Caco-2 (cell line): ENCODE measurements at regions not wholly inside any gene's neighbourhood (a gene's known extent, or its start where the extent isn't known, plus 50 kb on each side); places are given as distances from the start of the nearest gene placed in this dataset.

Source experiments
- BruUV-seq: library from RNA; stranded (reverse); fragments of 400-500 nt; replicated peaks from 2 replicates; lab custom pipeline; 2021; lab: Mats Ljungman, UMichigan
- CTCF ChIA-PET: fragments of 300-600 bp; sonication (Branson Sonifier 250); formaldehyde crosslinking; loops from one replicate; lab custom pipeline; 2022; ENCODE audit warnings: antibody characterized with exemption; lab: Charles Lee
- POLR2A ChIA-PET: fragments of 300-600 bp; sonication (Branson Sonifier 250); formaldehyde crosslinking; loops from one replicate; lab custom pipeline; 2022; ENCODE audit warnings: antibody characterized with exemption; lab: Charles Lee
- DNase-seq, 2 experiments: peaks; one replicate each; pipeline versions ENCODE4 v3.0.0 to v3.0.0-alpha.2; 2020 to 2022
- H3K27me3 ChIP-seq: replicated peaks from 2 replicates; pipeline ENCODE4 v1.6.0; 2011; ENCODE audit warnings: low read length; ENCODE audit not compliant: control insufficient read depth, insufficient read depth
- H3K36me3 ChIP-seq: 2 replicates; pipeline ENCODE4 v1.5.1; 2011; ENCODE audit warnings: low read length; ENCODE audit not compliant: control insufficient read depth, insufficient read depth
- H3K4me1 ChIP-seq: fragments of 250-450 bp; sonication (Bioruptor Pico); 2 replicates; pipeline ENCODE4 v1.5.1; 2020; ENCODE audit warnings: mild to moderate bottlenecking
- H3K4me3 ChIP-seq: 2 replicates; pipeline ENCODE4 v1.5.1; 2011; ENCODE audit warnings: low read depth, mild to moderate bottlenecking, control low read depth, low read length
- H3K9me3 ChIP-seq: fragments of 250-450 bp; sonication (Bioruptor Pico); 2 replicates; pipeline ENCODE4 v1.5.1; 2020; ENCODE audit warnings: mild to moderate bottlenecking, moderate library complexity
- H3K27ac Mint-ChIP-seq: one replicate; pipeline ENCODE4 v1.8.0; 2022; ENCODE audit warnings: mixed read lengths; ENCODE audit not compliant: unreplicated experiment
- H3K27me3 Mint-ChIP-seq: one replicate; pipeline ENCODE4 v1.8.0; 2022; ENCODE audit warnings: mixed read lengths; ENCODE audit not compliant: insufficient read depth, unreplicated experiment
- H3K36me3 Mint-ChIP-seq: one replicate; pipeline ENCODE4 v1.8.0; 2022; ENCODE audit warnings: mild to moderate bottlenecking, mixed read lengths; ENCODE audit not compliant: insufficient read depth, unreplicated experiment
- H3K4me1 Mint-ChIP-seq: one replicate; pipeline ENCODE4 v1.8.0; 2022; ENCODE audit warnings: low read depth, mixed read lengths; ENCODE audit not compliant: unreplicated experiment
- H3K4me3 Mint-ChIP-seq: one replicate; pipeline ENCODE4 v1.8.0; 2022; ENCODE audit warnings: mild to moderate bottlenecking, moderate library complexity, mixed read lengths; ENCODE audit not compliant: unreplicated experiment
- H3K9me3 Mint-ChIP-seq: one replicate; pipeline ENCODE4 v1.8.0; 2022; ENCODE audit warnings: mixed read lengths; ENCODE audit not compliant: unreplicated experiment
- intact Hi-C: fragments of 100-400 bp; cut with micrococcal nuclease; formaldehyde crosslinking; loops from one replicate; pipeline ENCODE4 v1.10.0; 2022; ENCODE audit not compliant: unreplicated experiment
- TF ChIP-seq, protein P1 (sequence below), 2 experiments: fragments of 200-600 bp in 1 of 2; IDR thresholded peaks; 1 replicate in 1 of 2; 2 replicates in 1 of 2; pipeline versions ENCODE4 v1.5.1 to v1.8.0; 2011 to 2022; ENCODE audit warnings: antibody characterized with exemption in 1 of 2, control low read depth in 1 of 2, inconsistent platforms in 1 of 2, low read depth in 1 of 2, low read length in 1 of 2, mild to moderate bottlenecking in 1 of 2, moderate library complexity in 1 of 2; ENCODE audit not compliant: insufficient read depth in 1 of 2, severe bottlenecking in 1 of 2, unreplicated experiment in 1 of 2

DNA sequence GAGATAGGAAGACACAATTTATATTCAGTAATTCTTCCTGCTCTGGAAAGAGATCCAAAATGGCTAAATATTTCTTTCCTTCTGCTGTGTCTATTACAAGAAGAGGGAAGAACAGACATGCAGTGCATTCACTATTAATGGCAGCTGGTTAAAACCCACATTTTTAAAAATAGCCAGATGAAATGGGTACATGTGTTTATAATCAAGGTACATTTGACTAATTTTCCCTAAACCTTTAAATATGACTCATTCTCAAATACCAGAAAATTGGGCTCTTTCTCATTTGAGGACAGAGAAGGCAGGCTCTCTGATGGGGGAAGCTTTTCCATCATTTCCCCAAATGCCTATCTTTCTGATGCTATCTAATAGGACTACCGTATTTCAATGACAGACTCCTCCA, 215.7 kb upstream of the HABP2 start:
- intact Hi-C loops: no loop called here
- no peak for DNase-seq
- H3K9me3 ChIP-seq: 0 out of 2 replicates have a peak, but pooled peaks cover 5% of the 10 kb centered on the region
- no peaks in the 10 kb centered on the region for H3K36me3 ChIP-seq
- no peak overlapping the region for H3K4me3 Mint-ChIP-seq
- TF ChIP-seq, protein P1, sequence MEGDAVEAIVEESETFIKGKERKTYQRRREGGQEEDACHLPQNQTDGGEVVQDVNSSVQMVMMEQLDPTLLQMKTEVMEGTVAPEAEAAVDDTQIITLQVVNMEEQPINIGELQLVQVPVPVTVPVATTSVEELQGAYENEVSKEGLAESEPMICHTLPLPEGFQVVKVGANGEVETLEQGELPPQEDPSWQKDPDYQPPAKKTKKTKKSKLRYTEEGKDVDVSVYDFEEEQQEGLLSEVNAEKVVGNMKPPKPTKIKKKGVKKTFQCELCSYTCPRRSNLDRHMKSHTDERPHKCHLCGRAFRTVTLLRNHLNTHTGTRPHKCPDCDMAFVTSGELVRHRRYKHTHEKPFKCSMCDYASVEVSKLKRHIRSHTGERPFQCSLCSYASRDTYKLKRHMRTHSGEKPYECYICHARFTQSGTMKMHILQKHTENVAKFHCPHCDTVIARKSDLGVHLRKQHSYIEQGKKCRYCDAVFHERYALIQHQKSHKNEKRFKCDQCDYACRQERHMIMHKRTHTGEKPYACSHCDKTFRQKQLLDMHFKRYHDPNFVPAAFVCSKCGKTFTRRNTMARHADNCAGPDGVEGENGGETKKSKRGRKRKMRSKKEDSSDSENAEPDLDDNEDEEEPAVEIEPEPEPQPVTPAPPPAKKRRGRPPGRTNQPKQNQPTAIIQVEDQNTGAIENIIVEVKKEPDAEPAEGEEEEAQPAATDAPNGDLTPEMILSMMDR (IDR thresholded peaks at IDR 0.05; ENCODE audit: insufficient read depth in 1 of 2, low read depth in 1 of 2, low read length in 1 of 2, severe bottlenecking in 1 of 2, unreplicated experiment in 1 of 2): no peak
- ChIA-PET CTCF (no interaction called here), POLR2A (no interaction called here)
- H3K27me3 ChIP-seq: no peaks in the 10 kb centered on the region
- H3K36me3 Mint-ChIP-seq: no peaks in the 10 kb centered on the region
- H3K4me1 Mint-ChIP-seq: no peaks in the 10 kb centered on the region
- H3K9me3 Mint-ChIP-seq: peaks cover 14% of the 10 kb centered on the region
- H3K4me3 ChIP-seq: no peak overlapping the region
- H3K4me1 ChIP-seq: no peaks in the 10 kb centered on the region
- H3K27me3 Mint-ChIP-seq: peaks cover 12% of the 10 kb centered on the region
- no TSS peak for BruUV-seq
- no peak overlapping the region for H3K27ac Mint-ChIP-seq

DNA sequence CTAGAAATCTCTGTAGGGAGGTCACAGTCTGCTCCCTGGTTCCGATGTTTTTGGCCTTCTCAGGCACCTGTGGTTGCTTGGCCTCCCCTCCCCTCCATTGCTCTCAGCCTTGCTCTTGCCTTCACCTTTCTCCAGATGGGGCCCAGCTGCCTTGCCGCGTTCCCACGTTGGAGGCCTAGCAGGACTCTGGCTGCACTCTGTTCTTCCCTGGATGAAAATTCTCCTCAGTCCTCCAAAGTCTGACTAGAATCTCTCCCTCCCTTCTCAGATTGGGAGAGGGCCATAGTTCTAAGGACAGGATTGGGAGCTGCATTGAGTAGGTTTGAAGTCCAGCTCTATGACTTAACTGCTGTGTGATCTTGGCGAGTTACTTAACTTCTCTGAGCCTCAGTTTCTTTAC, 213.7 kb upstream of the HABP2 start:
- TF ChIP-seq, protein P1 (IDR thresholded peaks at IDR 0.05; ENCODE audit: insufficient read depth in 1 of 2, low read depth in 1 of 2, low read length in 1 of 2, severe bottlenecking in 1 of 2, unreplicated experiment in 1 of 2): no peak
- DNase-seq: no peak
- Histone ChIP-seq H3K27me3 (no peaks in the 10 kb centered on the region), H3K4me3 (no peak overlapping the region), H3K9me3 (no peaks in the 10 kb centered on the region), H3K4me1 (no peaks in the 10 kb centered on the region), H3K36me3 (no peaks in the 10 kb centered on the region)
- no peaks in the 10 kb centered on the region for H3K4me1 Mint-ChIP-seq
- no TSS peak for BruUV-seq
- intact Hi-C loops: no loop called here
- POLR2A ChIA-PET: no interaction called here
- CTCF ChIA-PET: interaction anchor here (1.0 kb wide), 1 partner anchor 46 kb away, joined by 4 read pairs; no protein-coding TSS in a partner anchor
- H3K4me3 Mint-ChIP-seq: no peak overlapping the region
- H3K36me3 Mint-ChIP-seq: no peaks in the 10 kb centered on the region
- H3K9me3 Mint-ChIP-seq: peaks cover 10% of the 10 kb centered on the region
- H3K27ac Mint-ChIP-seq: no peak overlapping the region
- peaks cover 13% of the 10 kb centered on the region for H3K27me3 Mint-ChIP-seq

DNA sequence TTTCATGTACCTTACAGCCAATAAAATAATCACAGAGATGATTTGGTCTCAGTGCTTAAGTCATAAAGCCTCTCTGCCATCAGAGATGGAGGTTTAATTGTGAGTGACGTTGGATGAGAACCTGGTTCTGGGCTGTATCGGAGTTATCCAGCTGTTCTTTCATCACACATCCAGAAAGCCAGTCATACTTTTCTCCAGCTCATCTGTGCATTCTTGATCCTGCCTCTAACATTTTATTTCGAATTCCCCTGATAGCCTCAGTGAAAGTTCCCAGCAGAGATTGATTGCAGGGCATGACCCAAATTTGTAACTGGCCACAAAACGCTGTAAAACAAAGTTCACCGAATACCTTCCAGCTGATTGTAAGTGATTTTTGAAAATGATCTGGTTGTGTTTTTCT, 212.6 kb upstream of the HABP2 start:
- H3K9me3 Mint-ChIP-seq: no peaks in the 10 kb centered on the region
- CTCF ChIA-PET: interaction anchor here (0.6 kb wide), 1 partner anchor 1203 kb away, joined by 3 read pairs; no protein-coding TSS in a partner anchor
- intact Hi-C loops: no loop called here
- no TSS peak for BruUV-seq
- peaks cover 7% of the 10 kb centered on the region for H3K27me3 Mint-ChIP-seq
- Histone ChIP-seq H3K4me3 (no peak overlapping the region), H3K36me3 (no peaks in the 10 kb centered on the region), H3K27me3 (no peaks in the 10 kb centered on the region), H3K9me3 (no peaks in the 10 kb centered on the region), H3K4me1 (no peaks in the 10 kb centered on the region)
- no peaks in the 10 kb centered on the region for H3K36me3 Mint-ChIP-seq
- POLR2A ChIA-PET: no interaction called here
- TF ChIP-seq, protein P1 (IDR thresholded peaks at IDR 0.05; ENCODE audit: insufficient read depth in 1 of 2, low read depth in 1 of 2, low read length in 1 of 2, severe bottlenecking in 1 of 2, unreplicated experiment in 1 of 2): no peak
- DNase-seq: no peak
- no peaks in the 10 kb centered on the region for H3K4me1 Mint-ChIP-seq
- H3K27ac Mint-ChIP-seq: no peak overlapping the region
- no peak overlapping the region for H3K4me3 Mint-ChIP-seq
